ENCODE measurements at regions not wholly inside any gene's neighbourhood (a gene's known extent, or its start where the extent isn't known, plus 50 kb on each side); places are given as distances from the start of the nearest gene placed in this dataset.

GRCh38 chr6:169850746-169851145 lies 99.3 kb downstream of the ERMARD start (continued):
- TF ChIP-seq EZH2 (IDR thresholded peaks at IDR 0.05; ENCODE audit: low read depth, unreplicated experiment) (no peak), POLR2AphosphoS5 (IDR thresholded peaks at IDR 0.05; ENCODE audit: low read depth) (no peak), ETS1 (IDR thresholded peaks at IDR 0.05) (no peak), ZNF114 (CRISPR knock-in tag; IDR thresholded peaks at IDR 0.05) (no peak), NANOG (IDR thresholded peaks at IDR 0.05; ENCODE audit: borderline replicate concordance) (no peak), STAT1 (IDR thresholded peaks at IDR 0.05; ENCODE audit: unreplicated experiment) (no peak)
- TF ChIP-seq, protein P1, sequence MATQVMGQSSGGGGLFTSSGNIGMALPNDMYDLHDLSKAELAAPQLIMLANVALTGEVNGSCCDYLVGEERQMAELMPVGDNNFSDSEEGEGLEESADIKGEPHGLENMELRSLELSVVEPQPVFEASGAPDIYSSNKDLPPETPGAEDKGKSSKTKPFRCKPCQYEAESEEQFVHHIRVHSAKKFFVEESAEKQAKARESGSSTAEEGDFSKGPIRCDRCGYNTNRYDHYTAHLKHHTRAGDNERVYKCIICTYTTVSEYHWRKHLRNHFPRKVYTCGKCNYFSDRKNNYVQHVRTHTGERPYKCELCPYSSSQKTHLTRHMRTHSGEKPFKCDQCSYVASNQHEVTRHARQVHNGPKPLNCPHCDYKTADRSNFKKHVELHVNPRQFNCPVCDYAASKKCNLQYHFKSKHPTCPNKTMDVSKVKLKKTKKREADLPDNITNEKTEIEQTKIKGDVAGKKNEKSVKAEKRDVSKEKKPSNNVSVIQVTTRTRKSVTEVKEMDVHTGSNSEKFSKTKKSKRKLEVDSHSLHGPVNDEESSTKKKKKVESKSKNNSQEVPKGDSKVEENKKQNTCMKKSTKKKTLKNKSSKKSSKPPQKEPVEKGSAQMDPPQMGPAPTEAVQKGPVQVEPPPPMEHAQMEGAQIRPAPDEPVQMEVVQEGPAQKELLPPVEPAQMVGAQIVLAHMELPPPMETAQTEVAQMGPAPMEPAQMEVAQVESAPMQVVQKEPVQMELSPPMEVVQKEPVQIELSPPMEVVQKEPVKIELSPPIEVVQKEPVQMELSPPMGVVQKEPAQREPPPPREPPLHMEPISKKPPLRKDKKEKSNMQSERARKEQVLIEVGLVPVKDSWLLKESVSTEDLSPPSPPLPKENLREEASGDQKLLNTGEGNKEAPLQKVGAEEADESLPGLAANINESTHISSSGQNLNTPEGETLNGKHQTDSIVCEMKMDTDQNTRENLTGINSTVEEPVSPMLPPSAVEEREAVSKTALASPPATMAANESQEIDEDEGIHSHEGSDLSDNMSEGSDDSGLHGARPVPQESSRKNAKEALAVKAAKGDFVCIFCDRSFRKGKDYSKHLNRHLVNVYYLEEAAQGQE (IDR thresholded peaks at IDR 0.05; ENCODE audit: unreplicated experiment), result no peak

DNA sequence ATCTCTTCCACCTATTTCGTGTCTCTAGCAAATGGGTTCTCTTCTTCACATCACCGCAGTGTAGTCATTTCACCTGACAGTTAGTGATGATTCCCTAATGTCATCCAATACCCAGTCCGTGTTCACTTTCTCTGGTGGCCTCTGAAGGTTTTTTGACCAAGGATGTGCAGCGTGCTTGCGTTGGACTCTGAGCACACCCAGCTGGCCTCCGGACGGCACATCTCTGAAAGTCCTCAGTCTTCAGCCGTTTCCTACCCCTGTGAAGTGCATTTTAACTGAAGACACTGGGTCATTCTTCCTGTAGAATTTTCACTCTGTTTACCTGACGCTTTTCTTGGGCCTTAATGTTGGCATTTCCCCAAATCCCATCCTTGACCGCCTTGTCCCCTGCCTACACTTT lies 98.7 kb downstream of the ERMARD start:
- Mint-ChIP-seq H3K27ac (no peak overlapping the region), H3K4me1 (peaks cover 7% of the 10 kb centered on the region; the same call in 2 of the 3 replicates), H3K27me3 (ENCODE audit: insufficient read depth, low read depth, poor library complexity) (peaks cover 13% of the 10 kb centered on the region), H3K4me3 (no peak overlapping the region), H3K9me3 (peaks cover 19% of the 10 kb centered on the region), H3K36me3 (ENCODE audit: low read depth) (peaks cover 7% of the 10 kb centered on the region; the same call in 2 of the 3 replicates)
- no peak overlapping the region for H3K4me3 ChIP-seq
- no peaks in the 10 kb centered on the region for H3K27me3 ChIP-seq (ENCODE audit: insufficient read depth)
- DNase-seq (ENCODE audit: low spot score) (no peak), ATAC-seq (no peak)
- peaks cover 7% of the 10 kb centered on the region; the same call in 1 of the 2 replicates for H3F3A ChIP-seq (replicated peaks; ENCODE audit: low read depth)
- no peaks in the 10 kb centered on the region; the same call in 1 of the 2 replicates for H3K9me2 ChIP-seq (ENCODE audit: insufficient read depth)
- no peak overlapping the region for H3K4me2 ChIP-seq
- H4K20me1 ChIP-seq (replicated peaks; ENCODE audit: insufficient read depth), result no peaks in the 10 kb centered on the region
- H3K27ac ChIP-seq (ENCODE audit: low read depth), result no peak overlapping the region
- no peaks in the 10 kb centered on the region for H3K36me3 ChIP-seq (ENCODE audit: insufficient read depth)
- H2AFZ ChIP-seq, result no peak overlapping the region
- no peaks in the 10 kb centered on the region for H3K79me2 ChIP-seq (replicated peaks; ENCODE audit: insufficient read depth)
- no peaks in the 10 kb centered on the region for H3K4me1 ChIP-seq (ENCODE audit: insufficient read depth)
- TF ChIP-seq CREB1 (CRISPR knock-in tag; IDR thresholded peaks at IDR 0.05; ENCODE audit: low read depth) (no peak), NANOG (IDR thresholded peaks at IDR 0.05; ENCODE audit: borderline replicate concordance) (no peak), EZH2 (IDR thresholded peaks at IDR 0.05; ENCODE audit: low read depth, unreplicated experiment) (no peak), STAT1 (IDR thresholded peaks at IDR 0.05; ENCODE audit: unreplicated experiment) (no peak), POLR2AphosphoS5 (IDR thresholded peaks at IDR 0.05; ENCODE audit: low read depth) (no peak), ZNF331 (CRISPR knock-in tag; IDR thresholded peaks at IDR 0.05; ENCODE audit: low read depth) (no peak), JUNB (IDR thresholded peaks at IDR 0.05; ENCODE audit: unreplicated experiment) (no peak)
- TF ChIP-seq, protein P2, sequence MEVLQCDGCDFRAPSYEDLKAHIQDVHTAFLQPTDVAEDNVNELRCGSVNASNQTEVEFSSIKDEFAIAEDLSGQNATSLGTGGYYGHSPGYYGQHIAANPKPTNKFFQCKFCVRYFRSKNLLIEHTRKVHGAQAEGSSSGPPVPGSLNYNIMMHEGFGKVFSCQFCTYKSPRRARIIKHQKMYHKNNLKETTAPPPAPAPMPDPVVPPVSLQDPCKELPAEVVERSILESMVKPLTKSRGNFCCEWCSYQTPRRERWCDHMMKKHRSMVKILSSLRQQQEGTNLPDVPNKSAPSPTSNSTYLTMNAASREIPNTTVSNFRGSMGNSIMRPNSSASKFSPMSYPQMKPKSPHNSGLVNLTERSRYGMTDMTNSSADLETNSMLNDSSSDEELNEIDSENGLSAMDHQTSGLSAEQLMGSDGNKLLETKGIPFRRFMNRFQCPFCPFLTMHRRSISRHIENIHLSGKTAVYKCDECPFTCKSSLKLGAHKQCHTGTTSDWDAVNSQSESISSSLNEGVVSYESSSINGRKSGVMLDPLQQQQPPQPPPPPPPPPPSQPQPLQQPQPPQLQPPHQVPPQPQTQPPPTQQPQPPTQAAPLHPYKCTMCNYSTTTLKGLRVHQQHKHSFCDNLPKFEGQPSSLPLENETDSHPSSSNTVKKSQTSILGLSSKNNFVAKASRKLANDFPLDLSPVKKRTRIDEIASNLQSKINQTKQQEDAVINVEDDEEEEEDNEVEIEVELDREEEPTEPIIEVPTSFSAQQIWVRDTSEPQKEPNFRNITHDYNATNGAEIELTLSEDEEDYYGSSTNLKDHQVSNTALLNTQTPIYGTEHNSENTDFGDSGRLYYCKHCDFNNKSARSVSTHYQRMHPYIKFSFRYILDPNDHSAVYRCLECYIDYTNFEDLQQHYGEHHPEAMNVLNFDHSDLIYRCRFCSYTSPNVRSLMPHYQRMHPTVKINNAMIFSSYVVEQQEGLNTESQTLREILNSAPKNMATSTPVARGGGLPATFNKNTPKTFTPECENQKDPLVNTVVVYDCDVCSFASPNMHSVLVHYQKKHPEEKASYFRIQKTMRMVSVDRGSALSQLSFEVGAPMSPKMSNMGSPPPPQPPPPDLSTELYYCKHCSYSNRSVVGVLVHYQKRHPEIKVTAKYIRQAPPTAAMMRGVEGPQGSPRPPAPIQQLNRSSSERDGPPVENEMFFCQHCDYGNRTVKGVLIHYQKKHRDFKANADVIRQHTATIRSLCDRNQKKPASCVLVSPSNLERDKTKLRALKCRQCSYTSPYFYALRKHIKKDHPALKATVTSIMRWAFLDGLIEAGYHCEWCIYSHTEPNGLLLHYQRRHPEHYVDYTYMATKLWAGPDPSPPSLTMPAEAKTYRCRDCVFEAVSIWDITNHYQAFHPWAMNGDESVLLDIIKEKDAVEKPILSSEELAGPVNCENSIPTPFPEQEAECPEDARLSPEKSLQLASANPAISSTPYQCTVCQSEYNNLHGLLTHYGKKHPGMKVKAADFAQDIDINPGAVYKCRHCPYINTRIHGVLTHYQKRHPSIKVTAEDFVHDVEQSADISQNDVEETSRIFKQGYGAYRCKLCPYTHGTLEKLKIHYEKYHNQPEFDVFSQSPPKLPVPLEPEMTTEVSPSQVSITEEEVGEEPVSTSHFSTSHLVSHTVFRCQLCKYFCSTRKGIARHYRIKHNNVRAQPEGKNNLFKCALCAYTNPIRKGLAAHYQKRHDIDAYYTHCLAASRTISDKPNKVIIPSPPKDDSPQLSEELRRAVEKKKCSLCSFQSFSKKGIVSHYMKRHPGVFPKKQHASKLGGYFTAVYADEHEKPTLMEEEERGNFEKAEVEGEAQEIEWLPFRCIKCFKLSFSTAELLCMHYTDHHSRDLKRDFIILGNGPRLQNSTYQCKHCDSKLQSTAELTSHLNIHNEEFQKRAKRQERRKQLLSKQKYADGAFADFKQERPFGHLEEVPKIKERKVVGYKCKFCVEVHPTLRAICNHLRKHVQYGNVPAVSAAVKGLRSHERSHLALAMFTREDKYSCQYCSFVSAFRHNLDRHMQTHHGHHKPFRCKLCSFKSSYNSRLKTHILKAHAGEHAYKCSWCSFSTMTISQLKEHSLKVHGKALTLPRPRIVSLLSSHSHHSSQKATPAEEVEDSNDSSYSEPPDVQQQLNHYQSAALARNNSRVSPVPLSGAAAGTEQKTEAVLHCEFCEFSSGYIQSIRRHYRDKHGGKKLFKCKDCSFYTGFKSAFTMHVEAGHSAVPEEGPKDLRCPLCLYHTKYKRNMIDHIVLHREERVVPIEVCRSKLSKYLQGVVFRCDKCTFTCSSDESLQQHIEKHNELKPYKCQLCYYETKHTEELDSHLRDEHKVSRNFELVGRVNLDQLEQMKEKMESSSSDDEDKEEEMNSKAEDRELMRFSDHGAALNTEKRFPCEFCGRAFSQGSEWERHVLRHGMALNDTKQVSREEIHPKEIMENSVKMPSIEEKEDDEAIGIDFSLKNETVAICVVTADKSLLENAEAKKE (CRISPR knock-in tag; IDR thresholded peaks at IDR 0.05), result no peak
- TF ChIP-seq, protein P1 (IDR thresholded peaks at IDR 0.05; ENCODE audit: unreplicated experiment), result no peak

All from GM23338 (cell line).